Fibroblast of mammary gland (primary cell): ENCODE measurements at regions not wholly inside any gene's neighbourhood (a gene's known extent, or its start where the extent isn't known, plus 50 kb on each side); places are given as distances from the start of the nearest gene placed in this dataset.

Experiments used
- DNase-seq: peaks from one replicate; pipeline ENCODE4 v3.0.0-alpha.2; 2010; ENCODE audit warnings: low read depth
- H3K4me3 ChIP-seq: 2 replicates; pipeline ENCODE4 v1.5.1; 2011; ENCODE audit warnings: low read depth, mild to moderate bottlenecking, low read length, moderate library complexity; ENCODE audit not compliant: control insufficient read depth
- TF ChIP-seq, protein P1 (sequence below): conservative IDR thresholded peaks from 2 replicates; pipeline ENCODE4 v1.5.1; 2011; ENCODE audit warnings: low read depth, low read length, inconsistent platforms; ENCODE audit not compliant: control insufficient read depth, insufficient read depth

DNA sequence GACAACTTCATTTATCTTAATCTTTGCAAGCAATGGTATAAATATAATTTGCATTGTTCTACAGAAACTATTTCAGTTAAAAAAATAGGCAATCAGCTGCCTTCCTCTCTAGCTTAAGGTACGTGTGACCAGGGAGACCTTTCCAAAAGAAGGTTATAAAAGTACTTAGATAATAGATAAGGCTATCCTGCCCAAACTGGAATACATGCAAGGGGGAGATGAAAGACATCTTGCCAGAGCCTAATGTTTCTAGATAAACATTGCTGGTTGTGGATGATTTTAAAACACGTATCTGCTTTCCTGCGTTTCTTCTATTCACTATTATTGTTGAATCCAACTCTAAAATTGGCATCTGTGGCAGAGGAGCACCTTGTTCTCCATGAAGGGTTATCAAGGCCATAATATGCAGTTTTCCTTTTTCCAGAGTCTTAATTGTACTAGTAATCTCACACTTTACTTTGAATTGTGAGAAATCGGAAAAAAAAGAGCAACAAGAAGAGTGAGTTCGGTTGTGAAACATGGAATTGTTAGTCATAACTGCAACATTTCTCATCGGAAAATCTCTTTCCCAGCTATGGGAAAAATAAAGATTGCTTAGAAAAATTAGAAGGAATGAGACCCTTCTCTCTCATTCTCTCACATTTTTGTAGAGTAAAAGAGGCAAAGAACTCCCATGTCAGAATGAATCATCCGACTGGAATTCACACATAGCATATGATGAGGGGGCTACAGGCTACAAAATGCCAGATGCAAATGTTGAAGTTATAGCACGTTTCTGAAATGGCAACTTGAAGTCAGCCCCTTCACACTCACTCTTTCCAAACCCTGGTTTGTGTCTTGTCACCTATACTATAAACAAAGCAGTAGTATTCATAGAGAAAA is 936.1 kb upstream of the NR2F2 start:
- peak; percentile 64 for DNase-seq
- TF ChIP-seq, protein P1, sequence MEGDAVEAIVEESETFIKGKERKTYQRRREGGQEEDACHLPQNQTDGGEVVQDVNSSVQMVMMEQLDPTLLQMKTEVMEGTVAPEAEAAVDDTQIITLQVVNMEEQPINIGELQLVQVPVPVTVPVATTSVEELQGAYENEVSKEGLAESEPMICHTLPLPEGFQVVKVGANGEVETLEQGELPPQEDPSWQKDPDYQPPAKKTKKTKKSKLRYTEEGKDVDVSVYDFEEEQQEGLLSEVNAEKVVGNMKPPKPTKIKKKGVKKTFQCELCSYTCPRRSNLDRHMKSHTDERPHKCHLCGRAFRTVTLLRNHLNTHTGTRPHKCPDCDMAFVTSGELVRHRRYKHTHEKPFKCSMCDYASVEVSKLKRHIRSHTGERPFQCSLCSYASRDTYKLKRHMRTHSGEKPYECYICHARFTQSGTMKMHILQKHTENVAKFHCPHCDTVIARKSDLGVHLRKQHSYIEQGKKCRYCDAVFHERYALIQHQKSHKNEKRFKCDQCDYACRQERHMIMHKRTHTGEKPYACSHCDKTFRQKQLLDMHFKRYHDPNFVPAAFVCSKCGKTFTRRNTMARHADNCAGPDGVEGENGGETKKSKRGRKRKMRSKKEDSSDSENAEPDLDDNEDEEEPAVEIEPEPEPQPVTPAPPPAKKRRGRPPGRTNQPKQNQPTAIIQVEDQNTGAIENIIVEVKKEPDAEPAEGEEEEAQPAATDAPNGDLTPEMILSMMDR = no peak
- H3K4me3 ChIP-seq = no peak overlapping the region

- H3K4me3 ChIP-seq = no peak overlapping the region
- TF ChIP-seq, protein P1 = no peak
- DNase-seq = no peak
These were observed 930.1 kb upstream of the NR2F2 start for GRCh38 chr15:95400428-95400827.

GRCh38 chr15:95401587-95401986 is 928.9 kb upstream of the NR2F2 start:
- TF ChIP-seq, protein P1 = no peak
- H3K4me3 ChIP-seq = no peak overlapping the region
- no peak for DNase-seq

DNA sequence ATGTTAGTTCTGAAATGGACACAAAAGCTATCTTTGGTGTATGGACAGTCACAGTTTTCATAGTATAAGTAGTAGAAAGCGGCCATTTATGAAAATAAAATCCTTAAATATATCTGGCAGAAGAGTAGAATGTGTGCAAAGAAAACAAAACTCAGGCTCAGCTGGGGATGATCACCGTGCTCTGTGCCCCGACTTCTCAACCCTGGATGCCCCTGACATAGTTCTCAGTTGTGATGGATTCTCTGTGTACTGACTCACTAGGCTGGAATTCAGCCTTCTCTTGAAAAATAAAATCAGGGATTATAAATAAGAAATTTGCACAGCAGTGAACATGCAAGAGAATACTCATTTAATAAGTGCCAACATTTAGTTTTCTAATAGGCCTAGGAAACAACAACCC is 925.1 kb upstream of the NR2F2 start:
- TF ChIP-seq, protein P1 = no peak
- no peak overlapping the region for H3K4me3 ChIP-seq
- peak; percentile 41 for DNase-seq

DNA sequence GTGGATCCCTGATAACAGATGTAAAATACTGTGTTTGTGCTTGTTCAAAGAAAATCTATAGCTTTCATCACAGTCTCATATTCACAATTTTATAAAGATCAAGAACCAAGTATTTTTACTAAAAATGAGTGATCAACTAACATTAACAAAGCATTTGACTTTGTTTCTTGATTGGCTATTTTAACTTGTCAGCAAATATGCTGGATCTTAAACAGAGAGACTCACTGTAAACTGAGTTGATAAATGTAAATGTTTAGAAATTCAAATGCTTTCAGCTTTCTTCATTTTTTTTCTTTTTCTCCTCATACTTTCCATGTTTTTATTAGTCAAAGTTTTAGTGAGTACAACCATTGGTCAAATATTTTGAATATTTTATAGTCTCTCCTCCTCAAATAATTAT is 923.0 kb upstream of the NR2F2 start:
- no peak overlapping the region for H3K4me3 ChIP-seq
- no peak for DNase-seq
- TF ChIP-seq, protein P1 = no peak

GRCh38 chr15:95409211-95409610 is 921.3 kb upstream of the NR2F2 start:
- no peak for DNase-seq
- H3K4me3 ChIP-seq = no peak overlapping the region
- TF ChIP-seq, protein P1 = no peak
